HEK293T (cell line): ENCODE measurements at regions not wholly inside any gene's neighbourhood (a gene's known extent, or its start where the extent isn't known, plus 50 kb on each side); places are given as distances from the start of the nearest gene placed in this dataset.

Experiments used
- CTCF ChIA-PET: fragments of 350-600 bp; formaldehyde crosslinking; extraction: SDS; loops from one replicate; lab custom pipeline; 2021; ENCODE audit warnings: antibody characterized with exemption, inconsistent platforms; lab: Yijun Ruan, JAX
- POLR2A ChIA-PET: fragments of 350-600 bp; formaldehyde crosslinking; extraction: SDS; loops from one replicate; lab custom pipeline; 2020; ENCODE audit warnings: antibody characterized with exemption, inconsistent platforms; lab: Yijun Ruan, JAX
- DNase-seq: peaks from one replicate; pipeline ENCODE4 v3.0.0; 2012; ENCODE audit warnings: mixed read lengths; ENCODE audit errors: extremely low spot score
- ARNT ChIP-seq: fragments of 450-650 bp; IDR thresholded peaks from 2 replicates; pipeline ENCODE4 v1.6.1; 2017; ENCODE audit warnings: mild to moderate bottlenecking
- BHLHE40 ChIP-seq: fragments of 450-650 bp; IDR thresholded peaks from 2 replicates; pipeline ENCODE4 v1.6.1; 2016; ENCODE audit warnings: mild to moderate bottlenecking, moderate library complexity, borderline replicate concordance
- CTBP1 ChIP-seq: fragments of 450-650 bp; IDR thresholded peaks from 2 replicates; pipeline ENCODE4 v1.6.1; 2016; ENCODE audit warnings: borderline replicate concordance
- ELF4 ChIP-seq: fragments of 450-650 bp; IDR thresholded peaks from 2 replicates; pipeline ENCODE4 v1.6.1; 2017; ENCODE audit warnings: antibody characterized with exemption
- FOXA1 ChIP-seq: fragments of 450-650 bp; IDR thresholded peaks from 2 replicates; pipeline ENCODE4 v1.6.1; 2016; ENCODE audit warnings: mild to moderate bottlenecking
- FOXK2 ChIP-seq: fragments of 450-650 bp; IDR thresholded peaks from 2 replicates; pipeline ENCODE4 v1.6.1; 2016; ENCODE audit warnings: mild to moderate bottlenecking
- FOXM1 ChIP-seq: fragments of 450-650 bp; IDR thresholded peaks from 2 replicates; pipeline ENCODE4 v1.6.1; 2017; ENCODE audit warnings: mild to moderate bottlenecking, borderline replicate concordance
- HDGF ChIP-seq: fragments of 450-650 bp; IDR thresholded peaks from 2 replicates; pipeline ENCODE4 v1.6.1; 2017; ENCODE audit warnings: antibody characterized with exemption, borderline replicate concordance
- L3MBTL2 ChIP-seq: fragments of 450-650 bp; conservative IDR thresholded peaks from 2 replicates; pipeline ENCODE4 v1.6.1; 2016; ENCODE audit warnings: mild to moderate bottlenecking
- LEF1 ChIP-seq: fragments of 450-650 bp; IDR thresholded peaks from 2 replicates; pipeline ENCODE4 v1.6.1; 2017; ENCODE audit warnings: mild to moderate bottlenecking, borderline replicate concordance
- NFRKB ChIP-seq: fragments of 450-650 bp; IDR thresholded peaks from 2 replicates; pipeline ENCODE4 v1.6.1; 2016; ENCODE audit warnings: mild to moderate bottlenecking, moderate library complexity
- PKNOX1 ChIP-seq: fragments of 450-650 bp; IDR thresholded peaks from 2 replicates; pipeline ENCODE4 v1.6.1; 2016
- SP1 ChIP-seq: fragments of 450-650 bp; IDR thresholded peaks from 2 replicates; pipeline ENCODE4 v1.6.1; 2017
- SUZ12 ChIP-seq: fragments of 450-650 bp; IDR thresholded peaks from 2 replicates; pipeline ENCODE4 v1.6.1; 2016; ENCODE audit warnings: mild to moderate bottlenecking
- TARDBP ChIP-seq: fragments of 450-650 bp; IDR thresholded peaks from 2 replicates; pipeline ENCODE4 v1.6.1; 2016
- ZNF384 ChIP-seq: fragments of 450-650 bp; IDR thresholded peaks from 2 replicates; pipeline ENCODE4 v1.6.1; 2016

- TF ChIP-seq FOXM1 (no peak), ARNT (no peak), SP1 (no peak), FOXK2 (no peak), LEF1 (no peak), BHLHE40 (no peak), HDGF (no peak), SUZ12 (no peak), ELF4 (no peak), TARDBP (no peak), FOXA1 (no peak), L3MBTL2 (no peak), CTBP1 (no peak), ZNF384 (no peak), NFRKB (no peak), PKNOX1 (no peak)
- CTCF ChIA-PET: no interaction called here
- POLR2A ChIA-PET: no interaction called here
- DNase-seq: no peak
Observed at GRCh38 chr19:30274987-30275386, 97.2 kb upstream of the ZNF536 start.

GRCh38 chr19:30276011-30276882 lies 95.9 kb upstream of the ZNF536 start:
- CTCF ChIA-PET: interaction anchor here (0.7 kb wide), 1 partner anchor 73 kb away, joined by 3 read pairs; no protein-coding TSS in a partner anchor

GRCh38 chr19:30276883-30277280 lies 95.3 kb upstream of the ZNF536 start:
- ChIA-PET POLR2A (no interaction called here), CTCF (no interaction called here)
- TF ChIP-seq HDGF (no peak), FOXA1 (no peak), SUZ12 (no peak), NFRKB (no peak), ELF4 (no peak), ZNF384 (no peak), FOXM1 (no peak), LEF1 (no peak), CTBP1 (no peak), PKNOX1 (no peak), ARNT (no peak), FOXK2 (no peak), TARDBP (no peak), L3MBTL2 (no peak)
- DNase-seq: no peak

More at GRCh38 chr19:30276011-30276882, 95.9 kb upstream of the ZNF536 start:
- TF ChIP-seq NFRKB (no peak), FOXK2 (no peak), ZNF384 (no peak), BHLHE40 (no peak), ELF4 (no peak), SP1 (no peak), CTBP1 (no peak)
- POLR2A ChIA-PET: no interaction called here
- no peak for DNase-seq

GRCh38 chr19:30277941-30278881 lies 94.0 kb upstream of the ZNF536 start:
- no peak for DNase-seq
- TF ChIP-seq BHLHE40: no peak
- TF ChIP-seq FOXA1: no peak
- TF ChIP-seq FOXK2: no peak
- no peak for TF ChIP-seq FOXM1
- TF ChIP-seq SP1: no peak
- TF ChIP-seq LEF1: no peak
- ChIA-PET CTCF (no interaction called here), POLR2A (no interaction called here)

GRCh38 chr19:30278882-30279254 lies 93.3 kb upstream of the ZNF536 start:
- CTCF ChIA-PET: no interaction called here
- no peak for DNase-seq
- POLR2A ChIA-PET: no interaction called here
- TF ChIP-seq CTBP1: no peak
- TF ChIP-seq FOXA1: no peak
- no peak for TF ChIP-seq BHLHE40
- TF ChIP-seq SP1: no peak
- no peak for TF ChIP-seq ELF4
- no peak for TF ChIP-seq FOXK2
- no peak for TF ChIP-seq ZNF384
- no peak for TF ChIP-seq HDGF
- TF ChIP-seq FOXM1: no peak
- no peak for TF ChIP-seq L3MBTL2
- TF ChIP-seq PKNOX1: no peak
- no peak for TF ChIP-seq TARDBP
- TF ChIP-seq NFRKB: no peak
